ENCODE measurements at regions not wholly inside any gene's neighbourhood (a gene's known extent, or its start where the extent isn't known, plus 50 kb on each side); places are given as distances from the start of the nearest gene placed in this dataset.
"Not testable (repeated sequence)": the region's sequence is repeated elsewhere in the genome, so short reads cannot be mapped to it uniquely, and the experiment has no call there.

GRCh38 chr12:105602312-105602711, 271.8 kb downstream of the C12orf75 start:
- TF ChIP-seq POLR2A, POLR2AphosphoS5, EP300 (IDR thresholded peaks at IDR 0.05): not testable (repeated sequence)

Measured in upper lobe of left lung (tissue), 4 donors.